ENCODE measurements at regions not wholly inside any gene's neighbourhood (a gene's known extent, or its start where the extent isn't known, plus 50 kb on each side); places are given as distances from the start of the nearest gene placed in this dataset.

- TF ChIP-seq CTCF (IDR thresholded peaks at IDR 0.05), result no peak
- H3K27ac ChIP-seq, result no peak overlapping the region
- H3K4me3 ChIP-seq (ENCODE audit: low read depth, low read length), result no peak overlapping the region
These were observed 126.9 kb downstream of the LRIG2 start for GRCh38 chr1:113199760-113200455.

GRCh38 chr1:113201560-113201959 lies 128.6 kb downstream of the LRIG2 start:
- Histone ChIP-seq H3K27me3 (ENCODE audit: control insufficient read depth, insufficient read depth, low read length) (no peaks in the 10 kb centered on the region), H3K9me3 (ENCODE audit: control insufficient read depth, low read length) (no peaks in the 10 kb centered on the region), H3K4me3 (ENCODE audit: low read depth, low read length) (no peak overlapping the region), H3K4me2 (ENCODE audit: low read length) (no peak overlapping the region), H3K79me2 (no peaks in the 10 kb centered on the region), H3K36me3 (ENCODE audit: control insufficient read depth, insufficient read depth, low read length) (no peaks in the 10 kb centered on the region), H3K4me1 (no peaks in the 10 kb centered on the region), H2AFZ (no peak overlapping the region), H3K27ac (no peak overlapping the region), H3K9ac (no peak overlapping the region)
- TF ChIP-seq CTCF (IDR thresholded peaks at IDR 0.05), result no peak

More at GRCh38 chr1:113199760-113200455, 126.9 kb downstream of the LRIG2 start:
- H3K4me1 ChIP-seq, result no peaks in the 10 kb centered on the region
- no peaks in the 10 kb centered on the region for H3K79me2 ChIP-seq
- peak overlapping the region; percentile 27 for H2AFZ ChIP-seq
- H3K4me2 ChIP-seq (ENCODE audit: low read length), result no peak overlapping the region
- H3K27me3 ChIP-seq (ENCODE audit: control insufficient read depth, insufficient read depth, low read length), result no peaks in the 10 kb centered on the region
- H3K9ac ChIP-seq, result no peak overlapping the region
- H3K36me3 ChIP-seq (ENCODE audit: control insufficient read depth, insufficient read depth, low read length), result no peaks in the 10 kb centered on the region
- H3K9me3 ChIP-seq (ENCODE audit: control insufficient read depth, low read length), result no peaks in the 10 kb centered on the region

GRCh38 chr1:113205980-113206766 lies 133.2 kb downstream of the LRIG2 start:
- H3K9ac ChIP-seq, result no peak overlapping the region
- no peak for TF ChIP-seq CTCF (IDR thresholded peaks at IDR 0.05)
- no peak overlapping the region for H3K27ac ChIP-seq
- no peaks in the 10 kb centered on the region for H3K4me1 ChIP-seq
- no peak overlapping the region for H3K4me3 ChIP-seq (ENCODE audit: low read depth, low read length)
- H2AFZ ChIP-seq, result no peak overlapping the region
- no peaks in the 10 kb centered on the region for H3K9me3 ChIP-seq (ENCODE audit: control insufficient read depth, low read length)
- no peaks in the 10 kb centered on the region for H3K27me3 ChIP-seq (ENCODE audit: control insufficient read depth, insufficient read depth, low read length)
- H3K36me3 ChIP-seq (ENCODE audit: control insufficient read depth, insufficient read depth, low read length), result no peaks in the 10 kb centered on the region
- H3K79me2 ChIP-seq, result no peaks in the 10 kb centered on the region
- H3K4me2 ChIP-seq (ENCODE audit: low read length), result peak overlapping the region; percentile 9

GRCh38 chr1:113207019-113207418 lies 134.0 kb downstream of the LRIG2 start:
- Histone ChIP-seq H3K79me2 (no peaks in the 10 kb centered on the region), H3K27ac (no peak overlapping the region), H3K4me3 (ENCODE audit: low read depth, low read length) (no peak overlapping the region), H3K36me3 (ENCODE audit: control insufficient read depth, insufficient read depth, low read length) (no peaks in the 10 kb centered on the region), H3K27me3 (ENCODE audit: control insufficient read depth, insufficient read depth, low read length) (no peaks in the 10 kb centered on the region), H3K9ac (no peak overlapping the region), H3K9me3 (ENCODE audit: control insufficient read depth, low read length) (no peaks in the 10 kb centered on the region), H3K4me1 (no peaks in the 10 kb centered on the region), H2AFZ (no peak overlapping the region), H3K4me2 (ENCODE audit: low read length) (no peak overlapping the region)
- no peak for TF ChIP-seq CTCF (IDR thresholded peaks at IDR 0.05)
